CD4-positive, alpha-beta T cell (primary cell): ENCODE measurements at regions not wholly inside any gene's neighbourhood (a gene's known extent, or its start where the extent isn't known, plus 50 kb on each side); places are given as distances from the start of the nearest gene placed in this dataset.

ENCODE experiments used
- ATAC-seq: fragments of 200-7000 bp; cut with Tn5 transposase; one replicate; pipeline ENCODE4 v1.10.0; 2022; ENCODE audit warnings: mild to moderate bottlenecking; ENCODE audit not compliant: poor library complexity
- CTCF ChIA-PET: fragments of 350-600 bp; sonication (Branson Sonifier 250); formaldehyde crosslinking; loops from one replicate; lab custom pipeline; 2021; ENCODE audit warnings: antibody characterized with exemption, inconsistent platforms; lab: Charles Lee
- POLR2A ChIA-PET: fragments of 350-600 bp; sonication (Branson Sonifier 250); formaldehyde crosslinking; loops from one replicate; lab custom pipeline; 2021; ENCODE audit warnings: antibody characterized with exemption, inconsistent platforms; lab: Charles Lee
- DNase-seq, 14 experiments: peaks; one replicate each; pipeline ENCODE4 v3.0.0-alpha.2; 2013 to 2020; ENCODE audit warnings: mixed read lengths in 2 of 14
- H3K27ac ChIP-seq, 2 donors: one replicate each; pipeline versions ENCODE4 v1.5.1 to v1.7.0; 2013; ENCODE audit warnings: low read length in 2 of 2, low read depth in 1 of 2, mild to moderate bottlenecking in 1 of 2
- H3K27me3 ChIP-seq, 2 experiments: 1 replicate in 1 of 2; 2 replicates in 1 of 2; pipeline versions ENCODE4 v1.6.1 to v1.7.0; 2013; ENCODE audit warnings: low read length in 2 of 2, control low read depth in 1 of 2, mild to moderate bottlenecking in 1 of 2, moderate library complexity in 1 of 2; ENCODE audit not compliant: insufficient read depth in 2 of 2, control insufficient read depth in 1 of 2
- H3K36me3 ChIP-seq: one replicate; pipeline ENCODE4 v1.6.1; 2013; ENCODE audit warnings: low read length, control low read depth; ENCODE audit not compliant: insufficient read depth
- H3K4me1 ChIP-seq: one replicate; pipeline ENCODE4 v1.6.1; 2013; ENCODE audit warnings: low read length, control low read depth; ENCODE audit not compliant: insufficient read depth
- H3K4me3 ChIP-seq: one replicate; pipeline ENCODE4 v1.5.1; 2013; ENCODE audit warnings: mild to moderate bottlenecking, low read length, moderate library complexity
- H3K9me3 ChIP-seq, 2 experiments: 1 replicate in 1 of 2; 2 replicates in 1 of 2; pipeline versions ENCODE4 v1.6.1 to v1.7.0; 2013; ENCODE audit warnings: low read length in 2 of 2, mild to moderate bottlenecking in 2 of 2, control low read depth in 1 of 2, moderate library complexity in 1 of 2; ENCODE audit not compliant: control insufficient read depth in 1 of 2, insufficient read depth in 1 of 2
- H3K27ac Mint-ChIP-seq: one replicate; pipeline ENCODE4 v1.8.0; 2020; ENCODE audit warnings: mixed read lengths
- H3K27me3 Mint-ChIP-seq: one replicate; pipeline ENCODE4 v1.8.0; 2021; ENCODE audit warnings: mixed read lengths
- H3K36me3 Mint-ChIP-seq: one replicate; pipeline ENCODE4 v1.8.0; 2021; ENCODE audit warnings: low read depth, mixed read lengths
- H3K4me1 Mint-ChIP-seq: one replicate; pipeline ENCODE4 v1.8.0; 2021; ENCODE audit warnings: low read depth, mixed read lengths
- H3K4me3 Mint-ChIP-seq: one replicate; pipeline ENCODE4 v1.8.0; 2020; ENCODE audit warnings: mild to moderate bottlenecking, mixed read lengths
- H3K9me3 Mint-ChIP-seq: one replicate; pipeline ENCODE4 v1.8.0; 2020; ENCODE audit warnings: mixed read lengths
- intact Hi-C, 2 experiments: fragments of 100-400 bp; cut with DNase I in 1 of 2; cut with micrococcal nuclease in 1 of 2; formaldehyde crosslinking; loops; one replicate each; pipeline versions ENCODE4 v1.15.1 to v1.9.0; 2023 to 2025; cut with DNase I, micrococcal nuclease
- TF ChIP-seq, protein P1 (sequence below): fragments of 200-600 bp; IDR thresholded peaks from one replicate; pipeline ENCODE4 v1.8.0; 2022; ENCODE audit warnings: antibody characterized with exemption, mild to moderate bottlenecking

DNA sequence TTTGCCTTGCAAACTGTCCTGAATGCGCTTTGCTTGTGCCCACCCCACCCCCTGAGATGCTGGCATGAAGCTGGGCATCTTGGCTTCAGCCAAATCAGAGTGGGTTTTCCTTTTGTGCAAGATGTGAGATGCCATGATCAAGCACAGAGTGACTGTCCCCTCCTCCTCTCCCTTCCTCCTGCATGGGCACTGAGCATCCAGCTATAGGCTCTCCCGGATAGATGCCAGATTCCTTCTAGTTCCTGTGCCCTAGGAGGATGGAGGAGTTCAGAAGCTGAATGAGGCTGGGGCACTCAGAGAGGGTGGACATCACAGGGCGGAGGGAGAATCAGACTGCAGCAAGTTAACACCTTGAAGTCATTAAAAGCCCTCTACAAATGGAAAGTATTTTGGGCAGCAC lies 384.1 kb upstream of the CCL2 start:
- H3K4me1 Mint-ChIP-seq: no peaks in the 10 kb centered on the region
- H3K36me3 ChIP-seq: no peaks in the 10 kb centered on the region
- peaks cover 52% of the 10 kb centered on the region for H3K27me3 Mint-ChIP-seq
- no peaks in the 10 kb centered on the region for H3K36me3 Mint-ChIP-seq
- H3K27me3 ChIP-seq: no peaks in the 10 kb centered on the region
- TF ChIP-seq, protein P1, sequence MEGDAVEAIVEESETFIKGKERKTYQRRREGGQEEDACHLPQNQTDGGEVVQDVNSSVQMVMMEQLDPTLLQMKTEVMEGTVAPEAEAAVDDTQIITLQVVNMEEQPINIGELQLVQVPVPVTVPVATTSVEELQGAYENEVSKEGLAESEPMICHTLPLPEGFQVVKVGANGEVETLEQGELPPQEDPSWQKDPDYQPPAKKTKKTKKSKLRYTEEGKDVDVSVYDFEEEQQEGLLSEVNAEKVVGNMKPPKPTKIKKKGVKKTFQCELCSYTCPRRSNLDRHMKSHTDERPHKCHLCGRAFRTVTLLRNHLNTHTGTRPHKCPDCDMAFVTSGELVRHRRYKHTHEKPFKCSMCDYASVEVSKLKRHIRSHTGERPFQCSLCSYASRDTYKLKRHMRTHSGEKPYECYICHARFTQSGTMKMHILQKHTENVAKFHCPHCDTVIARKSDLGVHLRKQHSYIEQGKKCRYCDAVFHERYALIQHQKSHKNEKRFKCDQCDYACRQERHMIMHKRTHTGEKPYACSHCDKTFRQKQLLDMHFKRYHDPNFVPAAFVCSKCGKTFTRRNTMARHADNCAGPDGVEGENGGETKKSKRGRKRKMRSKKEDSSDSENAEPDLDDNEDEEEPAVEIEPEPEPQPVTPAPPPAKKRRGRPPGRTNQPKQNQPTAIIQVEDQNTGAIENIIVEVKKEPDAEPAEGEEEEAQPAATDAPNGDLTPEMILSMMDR: no peak
- no peaks in the 10 kb centered on the region for H3K9me3 Mint-ChIP-seq
- H3K4me3 Mint-ChIP-seq: no peak overlapping the region
- no peaks in the 10 kb centered on the region for H3K4me1 ChIP-seq
- intact Hi-C loops: no loop called here
- no peaks in the 10 kb centered on the region for H3K9me3 ChIP-seq
- CTCF ChIA-PET: no interaction called here
- H3K27ac ChIP-seq: no peak overlapping the region
- ATAC-seq (no peak), DNase-seq (no peak)
- no peak overlapping the region for H3K4me3 ChIP-seq
- POLR2A ChIA-PET: no interaction called here
- no peak overlapping the region for H3K27ac Mint-ChIP-seq

DNA sequence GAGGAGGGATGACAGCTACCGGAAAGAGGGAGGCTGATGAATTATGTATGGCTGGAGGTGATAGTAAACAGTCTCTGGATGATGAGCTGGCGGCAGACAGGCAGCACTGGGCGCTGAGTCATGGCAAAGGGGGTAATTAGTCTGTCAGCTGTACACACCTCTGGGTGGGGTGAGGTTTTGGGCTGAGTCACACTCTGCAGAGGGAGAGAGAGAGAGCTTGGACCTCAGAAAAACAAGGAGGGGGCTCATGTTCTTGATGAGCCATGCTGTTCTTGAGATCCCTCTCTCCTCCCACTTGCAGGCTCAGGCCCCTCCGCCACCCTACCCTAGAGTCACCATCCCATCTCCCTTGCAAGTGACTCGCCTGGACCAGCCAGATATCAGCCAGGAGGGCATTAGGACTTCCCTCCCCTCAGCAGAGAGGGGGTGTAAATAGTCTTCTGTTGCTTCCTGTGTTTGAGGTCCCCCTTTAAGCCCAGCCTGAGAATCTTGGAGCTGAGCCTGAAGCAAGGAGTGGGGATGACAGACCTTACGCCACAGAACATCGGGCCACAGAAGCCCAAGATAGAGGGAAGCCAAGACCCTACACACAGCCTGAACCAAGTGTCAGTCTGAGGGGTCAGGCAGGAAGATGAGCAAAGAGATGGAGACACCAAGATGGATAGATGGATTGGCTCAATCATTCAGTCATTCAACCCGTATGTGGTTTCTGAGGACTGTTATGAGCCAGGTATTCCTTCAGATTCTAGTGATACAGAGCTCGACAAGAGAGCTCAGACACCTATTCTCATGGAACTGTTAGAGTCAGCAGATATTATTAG lies 383.2 kb upstream of the CCL2 start:
- Histone ChIP-seq H3K27me3 (no peaks in the 10 kb centered on the region), H3K9me3 (no peaks in the 10 kb centered on the region), H3K4me3 (no peak overlapping the region), H3K27ac (no peak overlapping the region), H3K36me3 (no peaks in the 10 kb centered on the region), H3K4me1 (no peaks in the 10 kb centered on the region)
- no peaks in the 10 kb centered on the region for H3K36me3 Mint-ChIP-seq
- POLR2A ChIA-PET: no interaction called here
- H3K4me3 Mint-ChIP-seq: no peak overlapping the region
- ATAC-seq: no peak
- H3K27me3 Mint-ChIP-seq: peaks cover 53% of the 10 kb centered on the region
- intact Hi-C loops: no loop called here
- no peak overlapping the region for H3K27ac Mint-ChIP-seq
- no peaks in the 10 kb centered on the region for H3K9me3 Mint-ChIP-seq
- no peak for DNase-seq
- CTCF ChIA-PET: no interaction called here
- TF ChIP-seq, protein P1: no peak
- no peaks in the 10 kb centered on the region for H3K4me1 Mint-ChIP-seq

DNA sequence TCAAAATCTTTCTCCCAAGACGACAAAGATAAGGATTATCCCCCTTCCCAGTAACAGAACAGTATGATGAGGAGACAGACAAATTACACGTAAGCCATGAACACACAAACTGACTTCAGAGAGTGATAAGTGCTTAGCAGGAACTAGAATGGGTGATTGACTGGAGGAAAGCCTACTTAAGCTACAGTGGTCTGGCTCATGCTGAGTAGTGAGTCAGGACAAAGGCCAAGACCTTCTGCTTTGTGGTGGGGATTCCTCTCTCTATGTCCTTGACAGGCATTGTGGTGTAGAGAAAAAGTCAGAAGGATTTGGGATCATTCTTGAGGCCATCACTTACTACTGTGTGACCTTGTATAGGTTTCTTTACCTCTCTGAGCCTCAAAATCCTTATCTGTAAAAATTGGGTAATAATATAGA lies 381.9 kb upstream of the CCL2 start:
- no peaks in the 10 kb centered on the region for H3K4me1 ChIP-seq
- Mint-ChIP-seq H3K4me1 (no peaks in the 10 kb centered on the region), H3K27ac (no peak overlapping the region), H3K9me3 (no peaks in the 10 kb centered on the region), H3K4me3 (no peak overlapping the region), H3K27me3 (peaks cover 49% of the 10 kb centered on the region), H3K36me3 (no peaks in the 10 kb centered on the region)
- no peak overlapping the region for H3K4me3 ChIP-seq
- DNase-seq (no peak), ATAC-seq (no peak)
- no peaks in the 10 kb centered on the region for H3K27me3 ChIP-seq
- ChIA-PET POLR2A (no interaction called here), CTCF (interaction anchor here (0.6 kb wide), 1 partner anchor 205 kb away, joined by 3 read pairs; no protein-coding TSS in a partner anchor)
- H3K9me3 ChIP-seq: no peaks in the 10 kb centered on the region
- intact Hi-C loops: no loop called here
- H3K27ac ChIP-seq: no peak overlapping the region
- H3K36me3 ChIP-seq: no peaks in the 10 kb centered on the region
- TF ChIP-seq, protein P1: no peak
